SK-N-SH (cell line): ENCODE measurements at regions not wholly inside any gene's neighbourhood (a gene's known extent, or its start where the extent isn't known, plus 50 kb on each side); places are given as distances from the start of the nearest gene placed in this dataset.

ENCODE experiments used
- CTCF ChIA-PET: fragments of 300-600, 350-600 bp; formaldehyde crosslinking; extraction: SDS; loops from one replicate; lab custom pipeline; 2021; lab: Yijun Ruan, JAX
- POLR2A ChIA-PET: fragments of 350-600 bp; sonication (Branson Sonifier 250); formaldehyde crosslinking; extraction: SDS; loops from one replicate; lab custom pipeline; 2020; ENCODE audit warnings: antibody characterized with exemption, inconsistent platforms; lab: Yijun Ruan, JAX
- DNase-seq: peaks from one replicate; pipeline ENCODE4 v3.0.0; 2012
- H2AFZ ChIP-seq: fragments of 200-600 bp; sonication (generic); 2 replicates; pipeline ENCODE4 v1.8.1; 2016; ENCODE audit warnings: antibody characterized with exemption, mild to moderate bottlenecking, low read depth
- H3F3A ChIP-seq: fragments of 200-600 bp; sonication (generic); replicated peaks from 2 replicates; pipeline ENCODE3; 2016; ENCODE audit warnings: antibody characterized with exemption, mild to moderate bottlenecking; ENCODE audit not compliant: insufficient read depth
- H3K27ac ChIP-seq, 2 experiments: fragments of 200-500 bp in 1 of 2; fragments of 200-600 bp in 1 of 2; sonication (Bioruptor generic) in 1 of 2; sonication (generic), shearing (Covaris generic) in 1 of 2; 2 replicates each; pipeline versions ENCODE4 v1.5.1 to v1.6.1; 2014 to 2016; ENCODE audit warnings: low read depth in 2 of 2, inconsistent platforms in 1 of 2, low read length in 1 of 2, mild to moderate bottlenecking in 1 of 2, mixed read lengths in 1 of 2
- H3K27me3 ChIP-seq: fragments of 200-600 bp; sonication (generic), shearing (Covaris generic); 2 replicates; pipeline ENCODE4 v1.6.1; 2016; ENCODE audit warnings: mixed run types; ENCODE audit not compliant: insufficient read depth
- H3K36me3 ChIP-seq, 2 experiments: fragments of 200-500 bp in 1 of 2; fragments of 200-600 bp in 1 of 2; sonication (Bioruptor generic) in 1 of 2; sonication (generic) in 1 of 2; replicated peaks in 1 of 2; 2 replicates each; pipeline versions ENCODE3 to v1.5.1; 2014 to 2016; ENCODE audit warnings: low read length in 1 of 2, mild to moderate bottlenecking in 1 of 2; ENCODE audit not compliant: insufficient read depth in 2 of 2, control insufficient read depth in 1 of 2
- H3K4me1 ChIP-seq, 2 experiments: fragments of 200-500 bp in 1 of 2; fragments of 200-600 bp in 1 of 2; sonication (Bioruptor generic) in 1 of 2; sonication (generic), shearing (Covaris generic) in 1 of 2; 2 replicates each; pipeline versions ENCODE4 v1.5.1 to v1.6.1; 2014 to 2016; ENCODE audit warnings: low read depth in 1 of 2, low read length in 1 of 2, mixed run types in 1 of 2; ENCODE audit not compliant: insufficient read depth in 2 of 2, control insufficient read depth in 1 of 2
- H3K4me2 ChIP-seq: fragments of 200-600 bp; sonication (generic), shearing (Covaris generic); 2 replicates; pipeline ENCODE4 v1.6.1; 2017; ENCODE audit warnings: mixed run types
- H3K4me3 ChIP-seq, 2 experiments: fragments of 200-500 bp in 1 of 2; fragments of 200-600 bp in 1 of 2; sonication (Bioruptor generic) in 1 of 2; sonication (generic), shearing (Covaris generic) in 1 of 2; 2 replicates each; pipeline versions ENCODE4 v1.5.1 to v1.8.1; 2014 to 2016; ENCODE audit warnings: low read depth in 2 of 2, inconsistent platforms in 1 of 2, low read length in 1 of 2, mild to moderate bottlenecking in 1 of 2, mixed read lengths in 1 of 2, moderate library complexity in 1 of 2
- H3K79me2 ChIP-seq: fragments of 200-600 bp; sonication (generic); 2 replicates; pipeline ENCODE4 v1.8.1; 2017; ENCODE audit warnings: mild to moderate bottlenecking; ENCODE audit not compliant: insufficient read depth
- H3K9ac ChIP-seq: fragments of 200-600 bp; sonication (generic); 2 replicates; pipeline ENCODE4 v1.6.1; 2017; ENCODE audit warnings: mixed run types
- H3K9me2 ChIP-seq: fragments of 200-600 bp; sonication (generic); 2 replicates; pipeline ENCODE4 v1.6.1; 2017; ENCODE audit warnings: mixed run types
- H3K9me3 ChIP-seq: fragments of 200-600 bp; sonication (generic); 2 replicates; pipeline ENCODE4 v1.6.1; 2017; ENCODE audit warnings: mixed run types, mild to moderate bottlenecking, moderate library complexity
- H4K20me1 ChIP-seq: fragments of 200-600 bp; sonication (generic); 2 replicates; pipeline ENCODE4 v1.6.1; 2017; ENCODE audit warnings: mild to moderate bottlenecking, mixed run types; ENCODE audit not compliant: insufficient read depth
- ELF1 ChIP-seq: IDR thresholded peaks from 2 replicates; pipeline ENCODE4 v1.4.0; 2012
- EP300 ChIP-seq, 2 experiments: IDR thresholded peaks; 2 replicates each; pipeline versions ENCODE4 v1.4.0 to v1.6.1; 2012; ENCODE audit warnings: borderline replicate concordance in 1 of 2, low read depth in 1 of 2, low read length in 1 of 2
- FOXM1 ChIP-seq: IDR thresholded peaks from 2 replicates; pipeline ENCODE4 v1.4.0; 2012; ENCODE audit warnings: low read depth, mild to moderate bottlenecking
- GABPA ChIP-seq: IDR thresholded peaks from 2 replicates; pipeline ENCODE4 v1.4.0; 2012; ENCODE audit warnings: low read depth, mild to moderate bottlenecking
- JUND ChIP-seq: IDR thresholded peaks from 2 replicates; pipeline ENCODE4 v1.4.0; 2012
- MEF2A ChIP-seq: IDR thresholded peaks from 2 replicates; pipeline ENCODE4 v1.4.0; 2012; ENCODE audit warnings: low read depth, borderline replicate concordance
- NFIC ChIP-seq: IDR thresholded peaks from 2 replicates; pipeline ENCODE4 v1.4.0; 2012; ENCODE audit warnings: borderline replicate concordance
- RAD21 ChIP-seq: IDR thresholded peaks from 2 replicates; pipeline ENCODE4 v1.6.1; 2012; ENCODE audit warnings: mild to moderate bottlenecking, low read length
- RCOR1 ChIP-seq: fragments of 150-350 bp; IDR thresholded peaks from 2 replicates; pipeline ENCODE4 v1.6.1; 2017; ENCODE audit warnings: antibody characterized with exemption, low read length
- SIN3A ChIP-seq: IDR thresholded peaks from 2 replicates; pipeline ENCODE4 v1.6.1; 2012; ENCODE audit warnings: low read depth, mild to moderate bottlenecking, low read length, moderate library complexity, borderline replicate concordance
- SMC3 ChIP-seq: IDR thresholded peaks from 2 replicates; pipeline ENCODE4 v1.6.1; 2012; ENCODE audit warnings: low read depth, low read length, improper control_type of control experiment
- TCF12 ChIP-seq: IDR thresholded peaks from 2 replicates; pipeline ENCODE4 v1.4.0; 2012
- YY1 ChIP-seq: IDR thresholded peaks from 2 replicates; pipeline ENCODE4 v1.4.0; 2012; ENCODE audit warnings: low read depth, mild to moderate bottlenecking
- WGBS: methylation state at CpG from one replicate; pipeline ENCODE4 v1.1.6; 2017; ENCODE audit warnings: low lambda C conversion rate; 5-methylcytosine and 5-hydroxymethylcytosine counted together
- TF ChIP-seq, protein P1 (sequence below): IDR thresholded peaks from 2 replicates; pipeline ENCODE4 v1.4.0; 2012; ENCODE audit warnings: low read depth, borderline replicate concordance
- TF ChIP-seq, protein P2 (sequence below): fragments of 200-600 bp; sonication (generic); IDR thresholded peaks from 2 replicates; pipeline ENCODE4 v1.6.1; 2017; ENCODE audit warnings: antibody characterized with exemption, mild to moderate bottlenecking, moderate library complexity
- TF ChIP-seq, protein P3 (sequence below): IDR thresholded peaks from 2 replicates; pipeline ENCODE4 v1.4.0; 2012; ENCODE audit warnings: low read depth, borderline replicate concordance
- TF ChIP-seq, protein P4 (sequence below): fragments of 150-350 bp; IDR thresholded peaks from 2 replicates; pipeline ENCODE4 v1.6.1; 2017; ENCODE audit warnings: antibody characterized with exemption, low read length, low read depth, borderline replicate concordance
- TF ChIP-seq, protein P5 (sequence below): fragments of 150-350 bp; IDR thresholded peaks from 2 replicates; pipeline ENCODE4 v1.6.1; 2016; ENCODE audit warnings: mild to moderate bottlenecking, low read depth, low read length

DNA sequence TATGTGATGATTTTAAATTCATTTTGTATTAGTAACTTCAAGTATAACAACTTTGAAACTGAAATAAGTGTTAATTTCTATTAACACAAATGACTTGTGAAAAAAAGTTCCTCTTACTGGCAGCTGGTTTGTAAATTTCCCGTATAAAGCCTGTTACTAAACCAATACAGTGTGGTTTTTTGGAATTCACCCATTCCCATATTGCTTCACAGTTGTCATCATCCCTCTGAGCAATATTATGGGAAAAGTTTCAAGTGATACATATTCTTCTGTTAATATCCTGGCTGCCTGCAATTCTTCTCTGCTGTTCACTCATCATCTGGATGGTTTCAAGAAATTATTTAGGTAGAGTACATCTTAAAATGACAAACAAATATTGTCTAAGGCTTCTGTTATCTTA is 1185.1 kb upstream of the C9orf72 start:
- ChIA-PET POLR2A (no interaction called here), CTCF (interaction anchor here (1.1 kb wide), 1 partner anchor 14 kb away, joined by 3 read pairs; no protein-coding TSS in a partner anchor)
- Histone ChIP-seq H3K79me2 (no peaks in the 10 kb centered on the region), H3K36me3 (no peaks in the 10 kb centered on the region), H3K4me1 (no peaks in the 10 kb centered on the region), H3K4me3 (no peak overlapping the region), H3K27me3 (no peaks in the 10 kb centered on the region), H2AFZ (no peak overlapping the region), H3F3A (no peaks in the 10 kb centered on the region), H3K9ac (no peak overlapping the region), H4K20me1 (no peaks in the 10 kb centered on the region), H3K9me2 (no peaks in the 10 kb centered on the region), H3K4me2 (no peak overlapping the region), H3K9me3 (no peaks in the 10 kb centered on the region), H3K27ac (no peak overlapping the region)
- 65% methylated on average over 1 of the region's 1 CpG for WGBS
- DNase-seq: no peak
- TF ChIP-seq ELF1 (no peak), YY1 (no peak), SIN3A (no peak), NFIC (no peak), RCOR1 (no peak), EP300 (IDR thresholded peaks at IDR 0.05; ENCODE audit: borderline replicate concordance in 1 of 2, low read depth in 1 of 2, low read length in 1 of 2) (no peak), GABPA (no peak), SMC3 (no peak), MEF2A (no peak), RAD21 (no peak), TCF12 (no peak), FOXM1 (no peak), JUND (no peak)
- TF ChIP-seq, protein P1, sequence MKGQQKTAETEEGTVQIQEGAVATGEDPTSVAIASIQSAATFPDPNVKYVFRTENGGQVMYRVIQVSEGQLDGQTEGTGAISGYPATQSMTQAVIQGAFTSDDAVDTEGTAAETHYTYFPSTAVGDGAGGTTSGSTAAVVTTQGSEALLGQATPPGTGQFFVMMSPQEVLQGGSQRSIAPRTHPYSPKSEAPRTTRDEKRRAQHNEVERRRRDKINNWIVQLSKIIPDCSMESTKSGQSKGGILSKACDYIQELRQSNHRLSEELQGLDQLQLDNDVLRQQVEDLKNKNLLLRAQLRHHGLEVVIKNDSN: no peak
- TF ChIP-seq, protein P2, sequence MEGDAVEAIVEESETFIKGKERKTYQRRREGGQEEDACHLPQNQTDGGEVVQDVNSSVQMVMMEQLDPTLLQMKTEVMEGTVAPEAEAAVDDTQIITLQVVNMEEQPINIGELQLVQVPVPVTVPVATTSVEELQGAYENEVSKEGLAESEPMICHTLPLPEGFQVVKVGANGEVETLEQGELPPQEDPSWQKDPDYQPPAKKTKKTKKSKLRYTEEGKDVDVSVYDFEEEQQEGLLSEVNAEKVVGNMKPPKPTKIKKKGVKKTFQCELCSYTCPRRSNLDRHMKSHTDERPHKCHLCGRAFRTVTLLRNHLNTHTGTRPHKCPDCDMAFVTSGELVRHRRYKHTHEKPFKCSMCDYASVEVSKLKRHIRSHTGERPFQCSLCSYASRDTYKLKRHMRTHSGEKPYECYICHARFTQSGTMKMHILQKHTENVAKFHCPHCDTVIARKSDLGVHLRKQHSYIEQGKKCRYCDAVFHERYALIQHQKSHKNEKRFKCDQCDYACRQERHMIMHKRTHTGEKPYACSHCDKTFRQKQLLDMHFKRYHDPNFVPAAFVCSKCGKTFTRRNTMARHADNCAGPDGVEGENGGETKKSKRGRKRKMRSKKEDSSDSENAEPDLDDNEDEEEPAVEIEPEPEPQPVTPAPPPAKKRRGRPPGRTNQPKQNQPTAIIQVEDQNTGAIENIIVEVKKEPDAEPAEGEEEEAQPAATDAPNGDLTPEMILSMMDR: no peak
- TF ChIP-seq, protein P3, sequence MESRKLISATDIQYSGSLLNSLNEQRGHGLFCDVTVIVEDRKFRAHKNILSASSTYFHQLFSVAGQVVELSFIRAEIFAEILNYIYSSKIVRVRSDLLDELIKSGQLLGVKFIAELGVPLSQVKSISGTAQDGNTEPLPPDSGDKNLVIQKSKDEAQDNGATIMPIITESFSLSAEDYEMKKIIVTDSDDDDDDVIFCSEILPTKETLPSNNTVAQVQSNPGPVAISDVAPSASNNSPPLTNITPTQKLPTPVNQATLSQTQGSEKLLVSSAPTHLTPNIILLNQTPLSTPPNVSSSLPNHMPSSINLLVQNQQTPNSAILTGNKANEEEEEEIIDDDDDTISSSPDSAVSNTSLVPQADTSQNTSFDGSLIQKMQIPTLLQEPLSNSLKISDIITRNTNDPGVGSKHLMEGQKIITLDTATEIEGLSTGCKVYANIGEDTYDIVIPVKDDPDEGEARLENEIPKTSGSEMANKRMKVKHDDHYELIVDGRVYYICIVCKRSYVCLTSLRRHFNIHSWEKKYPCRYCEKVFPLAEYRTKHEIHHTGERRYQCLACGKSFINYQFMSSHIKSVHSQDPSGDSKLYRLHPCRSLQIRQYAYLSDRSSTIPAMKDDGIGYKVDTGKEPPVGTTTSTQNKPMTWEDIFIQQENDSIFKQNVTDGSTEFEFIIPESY: no peak
- TF ChIP-seq, protein P4, sequence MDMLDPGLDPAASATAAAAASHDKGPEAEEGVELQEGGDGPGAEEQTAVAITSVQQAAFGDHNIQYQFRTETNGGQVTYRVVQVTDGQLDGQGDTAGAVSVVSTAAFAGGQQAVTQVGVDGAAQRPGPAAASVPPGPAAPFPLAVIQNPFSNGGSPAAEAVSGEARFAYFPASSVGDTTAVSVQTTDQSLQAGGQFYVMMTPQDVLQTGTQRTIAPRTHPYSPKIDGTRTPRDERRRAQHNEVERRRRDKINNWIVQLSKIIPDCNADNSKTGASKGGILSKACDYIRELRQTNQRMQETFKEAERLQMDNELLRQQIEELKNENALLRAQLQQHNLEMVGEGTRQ: no peak
- TF ChIP-seq, protein P5, sequence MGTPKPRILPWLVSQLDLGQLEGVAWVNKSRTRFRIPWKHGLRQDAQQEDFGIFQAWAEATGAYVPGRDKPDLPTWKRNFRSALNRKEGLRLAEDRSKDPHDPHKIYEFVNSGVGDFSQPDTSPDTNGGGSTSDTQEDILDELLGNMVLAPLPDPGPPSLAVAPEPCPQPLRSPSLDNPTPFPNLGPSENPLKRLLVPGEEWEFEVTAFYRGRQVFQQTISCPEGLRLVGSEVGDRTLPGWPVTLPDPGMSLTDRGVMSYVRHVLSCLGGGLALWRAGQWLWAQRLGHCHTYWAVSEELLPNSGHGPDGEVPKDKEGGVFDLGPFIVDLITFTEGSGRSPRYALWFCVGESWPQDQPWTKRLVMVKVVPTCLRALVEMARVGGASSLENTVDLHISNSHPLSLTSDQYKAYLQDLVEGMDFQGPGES: no peak
